GM23338 (cell line): ENCODE measurements at regions not wholly inside any gene's neighbourhood (a gene's known extent, or its start where the extent isn't known, plus 50 kb on each side); places are given as distances from the start of the nearest gene placed in this dataset.

Experiments
- CREB1 ChIP-seq: fragments of 250-450 bp; sonication (Bioruptor Pico); IDR thresholded peaks from 2 replicates; pipeline ENCODE4 v1.5.0; 2020; ENCODE audit warnings: low read depth, mild to moderate bottlenecking, moderate library complexity
- EZH2 ChIP-seq: fragments of 200-600 bp; sonication (generic); IDR thresholded peaks from one replicate; pipeline ENCODE4 v1.8.0; 2017; ENCODE audit warnings: antibody characterized with exemption, mild to moderate bottlenecking, low read depth; ENCODE audit not compliant: unreplicated experiment
- EZH2phosphoT487 ChIP-seq: fragments of 200-600 bp; sonication (generic); IDR thresholded peaks from one replicate; pipeline ENCODE4 v1.8.1; 2018; ENCODE audit warnings: antibody characterized with exemption; ENCODE audit not compliant: unreplicated experiment
- JUNB ChIP-seq: IDR thresholded peaks from one replicate; pipeline ENCODE4 v1.6.1; 2016; ENCODE audit warnings: antibody characterized with exemption; ENCODE audit not compliant: unreplicated experiment
- NANOG ChIP-seq: IDR thresholded peaks from 2 replicates; pipeline ENCODE4 v1.6.1; 2016; ENCODE audit warnings: antibody characterized with exemption, borderline replicate concordance
- POLR2AphosphoS5 ChIP-seq: IDR thresholded peaks from 2 replicates; pipeline ENCODE4 v1.6.1; 2016; ENCODE audit warnings: antibody characterized with exemption, low read depth
- ZNF114 ChIP-seq: fragments of 250-450 bp; sonication (Bioruptor Pico); IDR thresholded peaks from 2 replicates; pipeline ENCODE4 v1.5.0; 2020; ENCODE audit warnings: mild to moderate bottlenecking, moderate library complexity
- ZNF331 ChIP-seq: fragments of 250-450 bp; sonication (Bioruptor Pico); IDR thresholded peaks from 2 replicates; pipeline ENCODE4 v1.5.0; 2020; ENCODE audit warnings: low read depth, mild to moderate bottlenecking, moderate library complexity
- TF ChIP-seq, protein P1 (sequence below), 2 experiments: fragments of 200-600 bp in 1 of 2; sonication (generic) in 1 of 2; conservative IDR thresholded peaks; 2 replicates each; pipeline versions ENCODE4 v1.5.1 to v1.6.1; 2016 to 2017; ENCODE audit warnings: antibody characterized with exemption in 2 of 2, low read depth in 2 of 2, mild to moderate bottlenecking in 2 of 2, moderate library complexity in 1 of 2
- TF ChIP-seq, protein P2 (sequence below): IDR thresholded peaks from one replicate; pipeline ENCODE4 v1.6.1; 2018; ENCODE audit warnings: antibody characterized with exemption; ENCODE audit not compliant: unreplicated experiment
- TF ChIP-seq, protein P3 (sequence below): fragments of 250-450 bp; sonication (Bioruptor Pico); IDR thresholded peaks from 2 replicates; pipeline ENCODE4 v1.5.0; 2020; ENCODE audit warnings: mild to moderate bottlenecking, moderate library complexity
- TF ChIP-seq, protein P4 (sequence below): IDR thresholded peaks from 2 replicates; pipeline ENCODE4 v1.6.1; 2016; ENCODE audit warnings: antibody characterized with exemption

DNA sequence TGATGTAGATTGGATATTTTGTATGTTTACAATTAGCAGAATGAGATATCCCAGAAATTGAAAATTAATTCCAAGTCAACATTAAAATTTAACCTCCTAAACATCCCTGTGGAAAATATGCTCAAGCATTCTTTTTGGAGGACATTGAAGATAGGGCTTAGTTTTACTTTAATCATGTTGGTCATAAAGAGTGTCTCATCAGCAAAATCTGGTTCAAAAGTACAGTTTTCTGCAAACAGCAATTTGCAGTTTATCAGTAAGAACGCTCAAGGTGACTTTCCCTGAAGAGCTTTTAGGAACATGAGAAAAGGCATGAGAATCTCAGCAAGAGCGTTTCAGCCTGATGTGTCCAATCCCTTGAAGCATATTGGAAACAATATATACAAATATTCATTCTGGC lies 889.8 kb downstream of the CENPC start:
- TF ChIP-seq, protein P1, sequence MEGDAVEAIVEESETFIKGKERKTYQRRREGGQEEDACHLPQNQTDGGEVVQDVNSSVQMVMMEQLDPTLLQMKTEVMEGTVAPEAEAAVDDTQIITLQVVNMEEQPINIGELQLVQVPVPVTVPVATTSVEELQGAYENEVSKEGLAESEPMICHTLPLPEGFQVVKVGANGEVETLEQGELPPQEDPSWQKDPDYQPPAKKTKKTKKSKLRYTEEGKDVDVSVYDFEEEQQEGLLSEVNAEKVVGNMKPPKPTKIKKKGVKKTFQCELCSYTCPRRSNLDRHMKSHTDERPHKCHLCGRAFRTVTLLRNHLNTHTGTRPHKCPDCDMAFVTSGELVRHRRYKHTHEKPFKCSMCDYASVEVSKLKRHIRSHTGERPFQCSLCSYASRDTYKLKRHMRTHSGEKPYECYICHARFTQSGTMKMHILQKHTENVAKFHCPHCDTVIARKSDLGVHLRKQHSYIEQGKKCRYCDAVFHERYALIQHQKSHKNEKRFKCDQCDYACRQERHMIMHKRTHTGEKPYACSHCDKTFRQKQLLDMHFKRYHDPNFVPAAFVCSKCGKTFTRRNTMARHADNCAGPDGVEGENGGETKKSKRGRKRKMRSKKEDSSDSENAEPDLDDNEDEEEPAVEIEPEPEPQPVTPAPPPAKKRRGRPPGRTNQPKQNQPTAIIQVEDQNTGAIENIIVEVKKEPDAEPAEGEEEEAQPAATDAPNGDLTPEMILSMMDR (conservative IDR thresholded peaks at IDR 0.05; ENCODE audit: low read depth in 2 of 2), result no peak
- TF ChIP-seq POLR2AphosphoS5 (no peak), EZH2 (no peak), CREB1 (CRISPR knock-in tag) (no peak), JUNB (no peak), EZH2phosphoT487 (no peak), ZNF114 (no peak), NANOG (no peak), ZNF331 (CRISPR knock-in tag) (no peak)
- TF ChIP-seq, protein P2, sequence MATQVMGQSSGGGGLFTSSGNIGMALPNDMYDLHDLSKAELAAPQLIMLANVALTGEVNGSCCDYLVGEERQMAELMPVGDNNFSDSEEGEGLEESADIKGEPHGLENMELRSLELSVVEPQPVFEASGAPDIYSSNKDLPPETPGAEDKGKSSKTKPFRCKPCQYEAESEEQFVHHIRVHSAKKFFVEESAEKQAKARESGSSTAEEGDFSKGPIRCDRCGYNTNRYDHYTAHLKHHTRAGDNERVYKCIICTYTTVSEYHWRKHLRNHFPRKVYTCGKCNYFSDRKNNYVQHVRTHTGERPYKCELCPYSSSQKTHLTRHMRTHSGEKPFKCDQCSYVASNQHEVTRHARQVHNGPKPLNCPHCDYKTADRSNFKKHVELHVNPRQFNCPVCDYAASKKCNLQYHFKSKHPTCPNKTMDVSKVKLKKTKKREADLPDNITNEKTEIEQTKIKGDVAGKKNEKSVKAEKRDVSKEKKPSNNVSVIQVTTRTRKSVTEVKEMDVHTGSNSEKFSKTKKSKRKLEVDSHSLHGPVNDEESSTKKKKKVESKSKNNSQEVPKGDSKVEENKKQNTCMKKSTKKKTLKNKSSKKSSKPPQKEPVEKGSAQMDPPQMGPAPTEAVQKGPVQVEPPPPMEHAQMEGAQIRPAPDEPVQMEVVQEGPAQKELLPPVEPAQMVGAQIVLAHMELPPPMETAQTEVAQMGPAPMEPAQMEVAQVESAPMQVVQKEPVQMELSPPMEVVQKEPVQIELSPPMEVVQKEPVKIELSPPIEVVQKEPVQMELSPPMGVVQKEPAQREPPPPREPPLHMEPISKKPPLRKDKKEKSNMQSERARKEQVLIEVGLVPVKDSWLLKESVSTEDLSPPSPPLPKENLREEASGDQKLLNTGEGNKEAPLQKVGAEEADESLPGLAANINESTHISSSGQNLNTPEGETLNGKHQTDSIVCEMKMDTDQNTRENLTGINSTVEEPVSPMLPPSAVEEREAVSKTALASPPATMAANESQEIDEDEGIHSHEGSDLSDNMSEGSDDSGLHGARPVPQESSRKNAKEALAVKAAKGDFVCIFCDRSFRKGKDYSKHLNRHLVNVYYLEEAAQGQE, result no peak
- TF ChIP-seq, protein P3, sequence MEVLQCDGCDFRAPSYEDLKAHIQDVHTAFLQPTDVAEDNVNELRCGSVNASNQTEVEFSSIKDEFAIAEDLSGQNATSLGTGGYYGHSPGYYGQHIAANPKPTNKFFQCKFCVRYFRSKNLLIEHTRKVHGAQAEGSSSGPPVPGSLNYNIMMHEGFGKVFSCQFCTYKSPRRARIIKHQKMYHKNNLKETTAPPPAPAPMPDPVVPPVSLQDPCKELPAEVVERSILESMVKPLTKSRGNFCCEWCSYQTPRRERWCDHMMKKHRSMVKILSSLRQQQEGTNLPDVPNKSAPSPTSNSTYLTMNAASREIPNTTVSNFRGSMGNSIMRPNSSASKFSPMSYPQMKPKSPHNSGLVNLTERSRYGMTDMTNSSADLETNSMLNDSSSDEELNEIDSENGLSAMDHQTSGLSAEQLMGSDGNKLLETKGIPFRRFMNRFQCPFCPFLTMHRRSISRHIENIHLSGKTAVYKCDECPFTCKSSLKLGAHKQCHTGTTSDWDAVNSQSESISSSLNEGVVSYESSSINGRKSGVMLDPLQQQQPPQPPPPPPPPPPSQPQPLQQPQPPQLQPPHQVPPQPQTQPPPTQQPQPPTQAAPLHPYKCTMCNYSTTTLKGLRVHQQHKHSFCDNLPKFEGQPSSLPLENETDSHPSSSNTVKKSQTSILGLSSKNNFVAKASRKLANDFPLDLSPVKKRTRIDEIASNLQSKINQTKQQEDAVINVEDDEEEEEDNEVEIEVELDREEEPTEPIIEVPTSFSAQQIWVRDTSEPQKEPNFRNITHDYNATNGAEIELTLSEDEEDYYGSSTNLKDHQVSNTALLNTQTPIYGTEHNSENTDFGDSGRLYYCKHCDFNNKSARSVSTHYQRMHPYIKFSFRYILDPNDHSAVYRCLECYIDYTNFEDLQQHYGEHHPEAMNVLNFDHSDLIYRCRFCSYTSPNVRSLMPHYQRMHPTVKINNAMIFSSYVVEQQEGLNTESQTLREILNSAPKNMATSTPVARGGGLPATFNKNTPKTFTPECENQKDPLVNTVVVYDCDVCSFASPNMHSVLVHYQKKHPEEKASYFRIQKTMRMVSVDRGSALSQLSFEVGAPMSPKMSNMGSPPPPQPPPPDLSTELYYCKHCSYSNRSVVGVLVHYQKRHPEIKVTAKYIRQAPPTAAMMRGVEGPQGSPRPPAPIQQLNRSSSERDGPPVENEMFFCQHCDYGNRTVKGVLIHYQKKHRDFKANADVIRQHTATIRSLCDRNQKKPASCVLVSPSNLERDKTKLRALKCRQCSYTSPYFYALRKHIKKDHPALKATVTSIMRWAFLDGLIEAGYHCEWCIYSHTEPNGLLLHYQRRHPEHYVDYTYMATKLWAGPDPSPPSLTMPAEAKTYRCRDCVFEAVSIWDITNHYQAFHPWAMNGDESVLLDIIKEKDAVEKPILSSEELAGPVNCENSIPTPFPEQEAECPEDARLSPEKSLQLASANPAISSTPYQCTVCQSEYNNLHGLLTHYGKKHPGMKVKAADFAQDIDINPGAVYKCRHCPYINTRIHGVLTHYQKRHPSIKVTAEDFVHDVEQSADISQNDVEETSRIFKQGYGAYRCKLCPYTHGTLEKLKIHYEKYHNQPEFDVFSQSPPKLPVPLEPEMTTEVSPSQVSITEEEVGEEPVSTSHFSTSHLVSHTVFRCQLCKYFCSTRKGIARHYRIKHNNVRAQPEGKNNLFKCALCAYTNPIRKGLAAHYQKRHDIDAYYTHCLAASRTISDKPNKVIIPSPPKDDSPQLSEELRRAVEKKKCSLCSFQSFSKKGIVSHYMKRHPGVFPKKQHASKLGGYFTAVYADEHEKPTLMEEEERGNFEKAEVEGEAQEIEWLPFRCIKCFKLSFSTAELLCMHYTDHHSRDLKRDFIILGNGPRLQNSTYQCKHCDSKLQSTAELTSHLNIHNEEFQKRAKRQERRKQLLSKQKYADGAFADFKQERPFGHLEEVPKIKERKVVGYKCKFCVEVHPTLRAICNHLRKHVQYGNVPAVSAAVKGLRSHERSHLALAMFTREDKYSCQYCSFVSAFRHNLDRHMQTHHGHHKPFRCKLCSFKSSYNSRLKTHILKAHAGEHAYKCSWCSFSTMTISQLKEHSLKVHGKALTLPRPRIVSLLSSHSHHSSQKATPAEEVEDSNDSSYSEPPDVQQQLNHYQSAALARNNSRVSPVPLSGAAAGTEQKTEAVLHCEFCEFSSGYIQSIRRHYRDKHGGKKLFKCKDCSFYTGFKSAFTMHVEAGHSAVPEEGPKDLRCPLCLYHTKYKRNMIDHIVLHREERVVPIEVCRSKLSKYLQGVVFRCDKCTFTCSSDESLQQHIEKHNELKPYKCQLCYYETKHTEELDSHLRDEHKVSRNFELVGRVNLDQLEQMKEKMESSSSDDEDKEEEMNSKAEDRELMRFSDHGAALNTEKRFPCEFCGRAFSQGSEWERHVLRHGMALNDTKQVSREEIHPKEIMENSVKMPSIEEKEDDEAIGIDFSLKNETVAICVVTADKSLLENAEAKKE (CRISPR knock-in tag), result no peak
- TF ChIP-seq, protein P4, sequence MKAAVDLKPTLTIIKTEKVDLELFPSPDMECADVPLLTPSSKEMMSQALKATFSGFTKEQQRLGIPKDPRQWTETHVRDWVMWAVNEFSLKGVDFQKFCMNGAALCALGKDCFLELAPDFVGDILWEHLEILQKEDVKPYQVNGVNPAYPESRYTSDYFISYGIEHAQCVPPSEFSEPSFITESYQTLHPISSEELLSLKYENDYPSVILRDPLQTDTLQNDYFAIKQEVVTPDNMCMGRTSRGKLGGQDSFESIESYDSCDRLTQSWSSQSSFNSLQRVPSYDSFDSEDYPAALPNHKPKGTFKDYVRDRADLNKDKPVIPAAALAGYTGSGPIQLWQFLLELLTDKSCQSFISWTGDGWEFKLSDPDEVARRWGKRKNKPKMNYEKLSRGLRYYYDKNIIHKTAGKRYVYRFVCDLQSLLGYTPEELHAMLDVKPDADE, result no peak
